ENCODE measurements at regions not wholly inside any gene's neighbourhood (a gene's known extent, or its start where the extent isn't known, plus 50 kb on each side); places are given as distances from the start of the nearest gene placed in this dataset.

GRCh38 chr13:102993348-102993747 lies 72.9 kb downstream of the SLC10A2 start:
- peak; percentile 13 for DNase-seq

GRCh38 chr13:102984210-102984609 lies 82.0 kb downstream of the SLC10A2 start:
- DNase-seq = no peak

- DNase-seq = no peak
Observed at GRCh38 chr13:102983496-102983895, 82.7 kb downstream of the SLC10A2 start.

GRCh38 chr13:102980331-102980982 lies 85.8 kb downstream of the SLC10A2 start:
- no peak for DNase-seq

GRCh38 chr13:102978168-102978567 lies 88.0 kb downstream of the SLC10A2 start:
- no peak for DNase-seq

GRCh38 chr13:102977471-102977870 lies 88.7 kb downstream of the SLC10A2 start:
- no peak for DNase-seq

- no peak for DNase-seq
Observed at GRCh38 chr13:102974317-102975087, 91.7 kb downstream of the SLC10A2 start.

GRCh38 chr13:102972191-102972590 lies 94.0 kb downstream of the SLC10A2 start:
- no peak for DNase-seq

GRCh38 chr13:102970542-102970941 lies 95.7 kb downstream of the SLC10A2 start:
- DNase-seq = no peak

GRCh38 chr13:102968572-102969228 lies 97.5 kb downstream of the SLC10A2 start:
- no peak for DNase-seq

- no peak for DNase-seq
Observed at GRCh38 chr13:102965802-102966201, 100.4 kb downstream of the SLC10A2 start.

GRCh38 chr13:102962430-102962829 lies 103.8 kb downstream of the SLC10A2 start:
- DNase-seq = no peak

GRCh38 chr13:102960959-102961358 lies 105.3 kb downstream of the SLC10A2 start:
- peak; percentile 70 for DNase-seq

GRCh38 chr13:102956449-102956848 lies 109.8 kb downstream of the SLC10A2 start:
- no peak for DNase-seq

- no peak for DNase-seq
Observed at GRCh38 chr13:102954350-102954749, 108.5 kb downstream of the ERCC5 start.

- DNase-seq = no peak
Observed at GRCh38 chr13:102951808-102952207, 106.0 kb downstream of the ERCC5 start.

GRCh38 chr13:102947745-102948405 lies 102.0 kb downstream of the ERCC5 start:
- peak; percentile 22 for DNase-seq

GRCh38 chr13:102945886-102946285 lies 100.1 kb downstream of the ERCC5 start:
- DNase-seq = no peak

GRCh38 chr13:102945324-102945815 lies 99.5 kb downstream of the ERCC5 start:
- DNase-seq = no peak

- DNase-seq = no peak
Observed at GRCh38 chr13:102944821-102945220, 99.0 kb downstream of the ERCC5 start.

GRCh38 chr13:102940770-102941169 lies 94.9 kb downstream of the ERCC5 start:
- no peak for DNase-seq

GRCh38 chr13:102940143-102940542 lies 94.3 kb downstream of the ERCC5 start:
- no peak for DNase-seq

- peak; percentile 34 for DNase-seq
Observed at GRCh38 chr13:102935896-102936321, 90.1 kb downstream of the ERCC5 start.

Data from MV-4-11 (cell line).